Mesenchymal stem cell (in vitro differentiated cells and primary cell): ENCODE measurements at regions not wholly inside any gene's neighbourhood (a gene's known extent, or its start where the extent isn't known, plus 50 kb on each side); places are given as distances from the start of the nearest gene placed in this dataset.

Source experiments
- DNase-seq: peaks from one replicate; pipeline ENCODE4 v3.0.0-alpha.2; 2013
- H2AFZ ChIP-seq: one replicate; pipeline ENCODE4 v1.6.1; 2013; ENCODE audit warnings: low read depth, mild to moderate bottlenecking, control low read depth, inconsistent platforms, low read length, moderate library complexity
- H2AK5ac ChIP-seq: 2 replicates; pipeline ENCODE4 v1.6.1; 2013; ENCODE audit warnings: low read length, moderate library complexity, mild to moderate bottlenecking, inconsistent platforms; ENCODE audit not compliant: severe bottlenecking
- H2BK120ac ChIP-seq: one replicate; pipeline ENCODE4 v1.6.1; 2013; ENCODE audit warnings: low read depth, mild to moderate bottlenecking, inconsistent platforms, low read length, moderate library complexity
- H2BK12ac ChIP-seq, 2 experiments: one replicate each; pipeline ENCODE4 v1.6.1; 2013; ENCODE audit warnings: inconsistent platforms in 2 of 2, low read length in 2 of 2, mild to moderate bottlenecking in 2 of 2, moderate library complexity in 2 of 2, control low read depth in 1 of 2
- H2BK15ac ChIP-seq: one replicate; pipeline ENCODE4 v1.6.1; 2013; ENCODE audit warnings: mild to moderate bottlenecking, low read depth, inconsistent platforms; ENCODE audit not compliant: poor library complexity, severe bottlenecking
- H2BK5ac ChIP-seq: 2 replicates; pipeline ENCODE4 v1.6.1; 2013; ENCODE audit warnings: low read depth, mild to moderate bottlenecking, low read length, control low read depth, inconsistent platforms; ENCODE audit not compliant: poor library complexity, severe bottlenecking
- H3K14ac ChIP-seq, 2 experiments: one replicate each; pipeline ENCODE4 v1.6.1; 2013; ENCODE audit warnings: inconsistent platforms in 2 of 2, low read length in 2 of 2, control low read depth in 1 of 2, mild to moderate bottlenecking in 1 of 2, moderate library complexity in 1 of 2
- H3K18ac ChIP-seq, 2 experiments: one replicate each; pipeline ENCODE4 v1.6.1; 2013; ENCODE audit warnings: inconsistent platforms in 2 of 2, low read length in 2 of 2, control low read depth in 1 of 2, low read depth in 1 of 2, mild to moderate bottlenecking in 1 of 2
- H3K23ac ChIP-seq, 2 experiments: one replicate each; pipeline ENCODE4 v1.6.1; 2013; ENCODE audit warnings: inconsistent platforms in 2 of 2, low read length in 2 of 2, mild to moderate bottlenecking in 2 of 2, moderate library complexity in 2 of 2, control low read depth in 1 of 2
- H3K27ac ChIP-seq: 2 replicates; pipeline ENCODE4 v1.5.1; 2013; ENCODE audit warnings: mild to moderate bottlenecking, moderate library complexity, low read length, control low read depth, inconsistent platforms; ENCODE audit not compliant: poor library complexity, severe bottlenecking
- H3K27me3 ChIP-seq, 2 experiments: 2 replicates each; pipeline versions ENCODE4 v1.6.1 to v1.7.0; 2013; ENCODE audit warnings: low read length in 2 of 2, mild to moderate bottlenecking in 2 of 2, moderate library complexity in 2 of 2, control low read depth in 1 of 2, inconsistent platforms in 1 of 2; ENCODE audit not compliant: control insufficient read depth in 1 of 2, insufficient read depth in 1 of 2
- H3K36me3 ChIP-seq, 2 experiments: 2 replicates each; pipeline versions ENCODE4 v1.6.1 to v1.7.0; 2013; ENCODE audit warnings: low read length in 2 of 2, control low read depth in 1 of 2, inconsistent platforms in 1 of 2, low read depth in 1 of 2, mild to moderate bottlenecking in 1 of 2; ENCODE audit not compliant: insufficient read depth in 2 of 2, control insufficient read depth in 1 of 2
- H3K4ac ChIP-seq, 2 experiments: one replicate each; pipeline ENCODE4 v1.6.1; 2013; ENCODE audit warnings: inconsistent platforms in 2 of 2, low read length in 2 of 2, mild to moderate bottlenecking in 2 of 2, moderate library complexity in 2 of 2, control low read depth in 1 of 2, low read depth in 1 of 2
- H3K4me1 ChIP-seq: 2 replicates; pipeline ENCODE4 v1.6.1; 2013; ENCODE audit warnings: low read depth, low read length, control low read depth; ENCODE audit not compliant: control insufficient read depth, insufficient read depth
- H3K4me2 ChIP-seq: 2 replicates; pipeline ENCODE4 v1.6.1; 2013; ENCODE audit warnings: low read length, mild to moderate bottlenecking, inconsistent platforms; ENCODE audit not compliant: poor library complexity, severe bottlenecking
- H3K4me3 ChIP-seq, 2 experiments: 2 replicates each; pipeline versions ENCODE4 v1.5.1 to v1.7.0; 2013; ENCODE audit warnings: low read length in 2 of 2, mild to moderate bottlenecking in 2 of 2, control low read depth in 1 of 2, low read depth in 1 of 2; ENCODE audit not compliant: insufficient read depth in 1 of 2
- H3K79me1 ChIP-seq: replicated peaks from 2 replicates; pipeline ENCODE4 v1.6.1; 2013; ENCODE audit warnings: mild to moderate bottlenecking, control low read depth, low read length, inconsistent platforms; ENCODE audit not compliant: poor library complexity, severe bottlenecking
- H3K9ac ChIP-seq: 2 replicates; pipeline ENCODE4 v1.7.0; 2013; ENCODE audit warnings: mild to moderate bottlenecking, low read length, moderate library complexity
- H3K9me3 ChIP-seq: 2 replicates; pipeline ENCODE4 v1.7.0; 2013; ENCODE audit warnings: mild to moderate bottlenecking, low read length; ENCODE audit not compliant: control insufficient read depth
- H4K8ac ChIP-seq: one replicate; pipeline ENCODE4 v1.6.1; 2013; ENCODE audit warnings: inconsistent platforms, mild to moderate bottlenecking, low read length, moderate library complexity
- H4K91ac ChIP-seq: one replicate; pipeline ENCODE4 v1.6.1; 2013; ENCODE audit warnings: mild to moderate bottlenecking, low read length, inconsistent platforms
- WGBS: methylation state at CpG from one replicate; pipeline ENCODE4 v1.1.7; 2013; ENCODE audit warnings: mixed read lengths; 5-methylcytosine and 5-hydroxymethylcytosine counted together

DNA sequence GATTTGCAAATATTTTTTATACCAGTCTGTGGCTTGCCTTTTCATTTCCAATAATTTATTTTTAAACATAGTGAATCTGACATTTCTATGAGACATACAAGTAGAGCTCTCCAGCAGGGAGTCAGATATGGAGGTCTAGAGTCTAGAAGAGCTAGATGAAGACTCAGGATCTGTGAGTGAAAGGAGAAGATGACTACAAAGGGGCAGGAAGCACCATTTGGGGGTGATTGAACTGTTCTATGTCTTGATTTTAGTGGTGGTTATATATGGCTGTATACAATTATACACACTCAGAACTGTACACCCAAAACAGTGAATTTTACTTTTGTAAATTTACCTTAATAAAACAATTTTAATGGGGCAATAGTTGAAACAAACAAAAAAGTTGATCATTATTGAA, 127.9 kb upstream of the BACH2 start:
- Histone ChIP-seq H2AK5ac (no peak overlapping the region), H3K4me1 (no peaks in the 10 kb centered on the region), H3K27ac (no peak overlapping the region), H2BK120ac (no peak overlapping the region), H4K8ac (no peak overlapping the region), H2BK15ac (no peak overlapping the region), H2BK5ac (no peak overlapping the region), H3K4ac (no peak overlapping the region), H3K14ac (no peak overlapping the region), H3K36me3 (no peaks in the 10 kb centered on the region), H2BK12ac (no peak overlapping the region), H3K23ac (no peak overlapping the region), H2AFZ (no peak overlapping the region), H3K79me1 (no peaks in the 10 kb centered on the region), H3K4me2 (no peak overlapping the region), H3K18ac (no peak overlapping the region), H4K91ac (no peak overlapping the region), H3K9ac (no peak overlapping the region), H3K4me3 (no peak overlapping the region), H3K9me3 (peaks cover 13% of the 10 kb centered on the region), H3K27me3 (peaks cover 4 to 6% of the 10 kb centered on the region in 2 experiments)
- DNase-seq = no peak

DNA sequence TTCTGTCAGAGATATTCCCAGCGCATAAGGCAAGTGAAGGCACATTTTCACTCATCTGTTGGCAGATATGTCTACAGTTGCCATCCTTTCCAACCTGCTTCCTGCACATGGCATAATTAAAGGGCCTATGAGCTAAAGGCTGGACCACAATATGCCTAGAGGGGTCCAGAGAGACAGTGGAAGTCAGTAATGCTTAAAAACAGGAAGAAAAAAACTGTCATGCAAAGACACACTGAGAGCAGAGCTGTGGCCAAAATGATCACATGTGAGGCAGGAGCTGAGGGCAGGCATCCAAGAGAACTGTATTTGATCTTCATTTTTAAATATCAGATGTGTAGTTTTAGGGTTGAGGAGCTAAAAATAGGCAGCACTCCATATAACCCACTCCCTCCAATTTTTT, 125.0 kb upstream of the BACH2 start:
- Histone ChIP-seq H4K8ac (no peak overlapping the region), H2BK120ac (no peak overlapping the region), H3K23ac (no peak overlapping the region), H2AK5ac (no peak overlapping the region), H3K9me3 (no peaks in the 10 kb centered on the region), H3K4ac (no peak overlapping the region), H3K4me2 (no peak overlapping the region), H3K36me3 (no peaks in the 10 kb centered on the region), H2AFZ (no peak overlapping the region), H3K27ac (no peak overlapping the region), H3K4me1 (no peaks in the 10 kb centered on the region), H3K18ac (no peak overlapping the region), H3K9ac (no peak overlapping the region), H2BK5ac (no peak overlapping the region), H3K14ac (no peak overlapping the region), H2BK12ac (no peak overlapping the region), H3K4me3 (no peak overlapping the region), H4K91ac (no peak overlapping the region), H2BK15ac (no peak overlapping the region), H3K27me3 (peaks cover 5 to 6% of the 10 kb centered on the region in 2 experiments), H3K79me1 (no peaks in the 10 kb centered on the region)
- no peak for DNase-seq
- no CpG with 5 or more reads among the region's 1 CpG for WGBS

DNA sequence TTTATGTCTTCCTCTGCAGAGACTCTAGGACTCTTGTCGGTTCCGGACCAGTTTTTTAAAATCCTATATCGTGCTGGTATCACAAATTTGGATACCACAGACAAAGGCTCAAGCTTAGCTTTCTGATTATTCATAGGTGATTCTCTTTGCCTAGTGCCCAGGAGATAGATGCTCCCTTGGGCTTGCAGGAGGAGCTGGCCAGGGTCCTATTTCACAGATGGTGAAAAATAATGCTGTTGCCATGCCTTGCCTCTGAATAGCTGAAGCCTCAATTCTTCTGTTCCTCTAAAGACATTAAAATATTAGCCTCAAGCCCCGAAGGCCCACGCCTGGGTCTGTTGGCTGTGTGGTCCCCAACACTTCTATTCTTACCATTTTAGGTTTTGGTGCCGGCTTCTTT, 123.9 kb upstream of the BACH2 start:
- Histone ChIP-seq H2BK15ac (no peak overlapping the region), H3K27ac (no peak overlapping the region), H2AK5ac (no peak overlapping the region), H4K91ac (no peak overlapping the region), H2BK120ac (no peak overlapping the region), H3K27me3 (peaks cover 5 to 6% of the 10 kb centered on the region in 2 experiments), H2AFZ (no peak overlapping the region), H3K14ac (no peak overlapping the region), H2BK12ac (no peak overlapping the region), H3K36me3 (no peaks in the 10 kb centered on the region), H3K4me3 (no peak overlapping the region), H3K9me3 (no peaks in the 10 kb centered on the region), H3K4me2 (no peak overlapping the region), H3K23ac (no peak overlapping the region), H3K9ac (no peak overlapping the region), H4K8ac (no peak overlapping the region), H3K18ac (no peak overlapping the region), H3K4me1 (no peaks in the 10 kb centered on the region), H3K4ac (no peak overlapping the region), H2BK5ac (no peak overlapping the region), H3K79me1 (no peaks in the 10 kb centered on the region)
- no peak for DNase-seq
- WGBS = 86% methylated on average over 5 of the region's 6 CpGs

GRCh38 chr6:90417385-90417784, 120.7 kb upstream of the BACH2 start:
- Histone ChIP-seq H3K4me3 (no peak overlapping the region), H2BK120ac (no peak overlapping the region), H3K79me1 (no peaks in the 10 kb centered on the region), H3K27ac (no peak overlapping the region), H3K4me2 (no peak overlapping the region), H2BK12ac (no peak overlapping the region), H3K14ac (no peak overlapping the region), H3K9me3 (no peaks in the 10 kb centered on the region), H4K8ac (no peak overlapping the region), H3K23ac (no peak overlapping the region), H2AK5ac (no peak overlapping the region), H2BK15ac (no peak overlapping the region), H3K4me1 (no peaks in the 10 kb centered on the region), H2AFZ (no peak overlapping the region), H3K27me3 (peaks cover 0 to 5% of the 10 kb centered on the region in 2 experiments), H2BK5ac (no peak overlapping the region), H4K91ac (no peak overlapping the region), H3K18ac (no peak overlapping the region), H3K36me3 (no peaks in the 10 kb centered on the region), H3K4ac (no peak overlapping the region), H3K9ac (no peak overlapping the region)
- no peak for DNase-seq
- WGBS = 64% methylated on average over 1 of the region's 1 CpG
